GM12892 (cell line): ENCODE measurements at regions not wholly inside any gene's neighbourhood (a gene's known extent, or its start where the extent isn't known, plus 50 kb on each side); places are given as distances from the start of the nearest gene placed in this dataset.

Experiments used
- POLR2A ChIP-seq: IDR thresholded peaks from 2 replicates; pipeline ENCODE4 v1.6.1; 2011; ENCODE audit warnings: low read depth, low read length, control low read depth
- POLR2AphosphoS5 ChIP-seq: IDR thresholded peaks from 2 replicates; pipeline ENCODE4 v1.6.1; 2011; ENCODE audit warnings: low read depth, low read length, control low read depth
- TAF1 ChIP-seq: IDR thresholded peaks from 2 replicates; pipeline ENCODE4 v1.6.1; 2011; ENCODE audit warnings: low read depth, mild to moderate bottlenecking, control low read depth, low read length, borderline replicate concordance

DNA sequence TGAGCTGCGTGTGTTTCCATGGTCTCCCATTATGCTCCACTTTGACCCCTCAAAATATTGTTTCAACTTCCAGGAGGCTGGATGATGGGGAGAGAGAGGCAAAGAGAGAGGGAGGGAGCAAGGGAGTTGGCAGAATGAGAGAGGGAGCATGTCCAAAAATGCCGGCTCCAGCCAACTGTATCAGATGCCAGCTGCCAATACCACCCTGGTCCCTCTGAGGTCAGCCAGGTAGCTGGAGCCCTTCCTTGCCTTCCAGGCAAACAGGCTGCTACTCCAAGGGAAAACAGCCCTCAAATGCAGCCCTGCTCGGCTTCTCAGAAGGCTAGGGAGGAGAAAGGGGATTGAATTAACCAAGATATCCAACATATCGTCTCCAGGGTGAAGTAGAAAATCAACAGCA is 440.0 kb downstream of the TSHZ3 start:
- no peak for TF ChIP-seq POLR2A
- no peak for TF ChIP-seq POLR2AphosphoS5
- no peak for TF ChIP-seq TAF1
